Panc1 (cell line): ENCODE measurements at regions not wholly inside any gene's neighbourhood (a gene's known extent, or its start where the extent isn't known, plus 50 kb on each side); places are given as distances from the start of the nearest gene placed in this dataset.

Experiments used
- CTCF ChIP-seq: fragments of 450-650 bp; IDR thresholded peaks from 2 replicates; pipeline ENCODE4 v1.5.1; 2017; ENCODE audit warnings: mild to moderate bottlenecking
- REST ChIP-seq, 2 experiments: IDR thresholded peaks; 2 replicates each; pipeline ENCODE4 v1.6.1; 2011 to 2012; ENCODE audit warnings: low read depth in 2 of 2, control low read depth in 1 of 2, low read length in 1 of 2, mild to moderate bottlenecking in 1 of 2, moderate library complexity in 1 of 2; ENCODE audit not compliant: insufficient read depth in 1 of 2
- TCF7L2 ChIP-seq: IDR thresholded peaks from 2 replicates; pipeline ENCODE4 v1.6.1; 2011; ENCODE audit warnings: mild to moderate bottlenecking, low read depth, low read length, inconsistent platforms

- no peak for TF ChIP-seq CTCF
- no peak for TF ChIP-seq TCF7L2
- no peak for TF ChIP-seq REST (IDR thresholded peaks at IDR 0.05; ENCODE audit: insufficient read depth in 1 of 2, low read depth in 2 of 2, low read length in 1 of 2)
Measured at GRCh38 chr18:53752781-53753367, 471.6 kb downstream of the MBD2 start.
